ENCODE measurements at regions not wholly inside any gene's neighbourhood (a gene's known extent, or its start where the extent isn't known, plus 50 kb on each side); places are given as distances from the start of the nearest gene placed in this dataset.

DNA sequence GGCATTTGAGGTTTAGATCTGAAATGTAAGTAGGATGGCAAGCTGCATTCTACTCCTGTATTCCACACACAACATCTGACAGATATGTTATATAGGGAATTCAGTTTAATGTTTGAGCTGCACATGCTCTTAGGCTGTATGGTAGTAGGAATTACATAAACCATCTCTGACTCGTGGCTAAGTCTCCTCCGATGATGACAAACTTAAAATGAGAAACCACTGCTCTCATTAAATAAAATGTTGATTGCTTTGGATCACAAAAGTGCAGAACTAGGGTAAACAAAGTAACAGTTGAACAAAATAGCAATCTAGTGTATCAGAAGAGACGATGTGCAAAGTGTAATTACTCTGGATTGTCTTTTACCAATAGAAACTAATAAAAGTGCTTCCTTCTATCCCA lies 50.1 kb upstream of the WDR75 start:
- TF ChIP-seq, protein P1, sequence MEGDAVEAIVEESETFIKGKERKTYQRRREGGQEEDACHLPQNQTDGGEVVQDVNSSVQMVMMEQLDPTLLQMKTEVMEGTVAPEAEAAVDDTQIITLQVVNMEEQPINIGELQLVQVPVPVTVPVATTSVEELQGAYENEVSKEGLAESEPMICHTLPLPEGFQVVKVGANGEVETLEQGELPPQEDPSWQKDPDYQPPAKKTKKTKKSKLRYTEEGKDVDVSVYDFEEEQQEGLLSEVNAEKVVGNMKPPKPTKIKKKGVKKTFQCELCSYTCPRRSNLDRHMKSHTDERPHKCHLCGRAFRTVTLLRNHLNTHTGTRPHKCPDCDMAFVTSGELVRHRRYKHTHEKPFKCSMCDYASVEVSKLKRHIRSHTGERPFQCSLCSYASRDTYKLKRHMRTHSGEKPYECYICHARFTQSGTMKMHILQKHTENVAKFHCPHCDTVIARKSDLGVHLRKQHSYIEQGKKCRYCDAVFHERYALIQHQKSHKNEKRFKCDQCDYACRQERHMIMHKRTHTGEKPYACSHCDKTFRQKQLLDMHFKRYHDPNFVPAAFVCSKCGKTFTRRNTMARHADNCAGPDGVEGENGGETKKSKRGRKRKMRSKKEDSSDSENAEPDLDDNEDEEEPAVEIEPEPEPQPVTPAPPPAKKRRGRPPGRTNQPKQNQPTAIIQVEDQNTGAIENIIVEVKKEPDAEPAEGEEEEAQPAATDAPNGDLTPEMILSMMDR (IDR thresholded peaks at IDR 0.05) = no peak
- no peak for TF ChIP-seq EZH2 (IDR thresholded peaks at IDR 0.05; ENCODE audit: borderline replicate concordance, insufficient read depth, low read depth, low read length, poor library complexity, severe bottlenecking)
